Hepatocyte (in vitro differentiated cells): ENCODE measurements at regions not wholly inside any gene's neighbourhood (a gene's known extent, or its start where the extent isn't known, plus 50 kb on each side); places are given as distances from the start of the nearest gene placed in this dataset.

Experiments used
- DNase-seq: peaks from one replicate; pipeline ENCODE4 v3.0.0-alpha.2; 2016; ENCODE audit warnings: low spot score
- H2AFZ ChIP-seq: fragments of 200-600 bp; sonication (generic); 2 replicates; pipeline ENCODE4 v1.6.0; 2016; ENCODE audit warnings: antibody characterized with exemption, mild to moderate bottlenecking
- H3K27ac ChIP-seq: fragments of 200-600 bp; sonication (generic); 2 replicates; pipeline ENCODE4 v1.5.1; 2016; ENCODE audit warnings: mild to moderate bottlenecking
- H3K27me3 ChIP-seq: fragments of 200-600 bp; sonication (generic); 2 replicates; pipeline ENCODE4 v1.6.1; 2016
- H3K36me3 ChIP-seq: fragments of 200-600 bp; sonication (generic); replicated peaks from 2 replicates; pipeline ENCODE4 v1.5.1; 2016; ENCODE audit warnings: low read depth; ENCODE audit not compliant: insufficient read depth
- H3K4me1 ChIP-seq: fragments of 200-600 bp; sonication (generic); 2 replicates; pipeline ENCODE4 v1.5.1; 2016; ENCODE audit warnings: mild to moderate bottlenecking, moderate library complexity; ENCODE audit not compliant: insufficient read depth
- H3K4me2 ChIP-seq: fragments of 200-600 bp; sonication (generic); 2 replicates; pipeline ENCODE4 v1.6.0; 2016
- H3K4me3 ChIP-seq: fragments of 200-600 bp; sonication (generic); 2 replicates; pipeline ENCODE4 v1.5.1; 2016; ENCODE audit warnings: mild to moderate bottlenecking
- H3K79me2 ChIP-seq: fragments of 200-600 bp; sonication (generic); 2 replicates; pipeline ENCODE4 v1.6.0; 2017; ENCODE audit warnings: mild to moderate bottlenecking
- H3K9me2 ChIP-seq: fragments of 200-600 bp; sonication (generic); replicated peaks from 2 replicates; pipeline ENCODE4 v1.6.0; 2017; ENCODE audit warnings: mild to moderate bottlenecking; ENCODE audit not compliant: insufficient read depth
- H3K9me3 ChIP-seq: fragments of 200-600 bp; sonication (generic); 2 replicates; pipeline ENCODE4 v1.5.1; 2016; ENCODE audit warnings: low read depth, mild to moderate bottlenecking
- H4K20me1 ChIP-seq: fragments of 200-600 bp; sonication (generic); 2 replicates; pipeline ENCODE4 v1.6.0; 2016; ENCODE audit warnings: mild to moderate bottlenecking; ENCODE audit not compliant: insufficient read depth, poor library complexity, severe bottlenecking
- CTCF ChIP-seq: fragments of 200-600 bp; sonication (generic); IDR thresholded peaks from 2 replicates; pipeline ENCODE4 v1.5.1; 2016; ENCODE audit warnings: antibody characterized with exemption, mild to moderate bottlenecking; ENCODE audit not compliant: poor library complexity
- EZH2 ChIP-seq: fragments of 200-600 bp; sonication (generic); IDR thresholded peaks from 2 replicates; pipeline ENCODE4 v1.6.1; 2016; ENCODE audit warnings: antibody characterized with exemption, mild to moderate bottlenecking, borderline replicate concordance
- EZH2phosphoT487 ChIP-seq: fragments of 200-600 bp; sonication (generic); IDR thresholded peaks from one replicate; pipeline ENCODE4 v1.6.1; 2018; ENCODE audit warnings: antibody characterized with exemption, mild to moderate bottlenecking, low read depth, moderate library complexity; ENCODE audit not compliant: unreplicated experiment, severe bottlenecking
- WGBS: methylation state at CpG from one replicate; pipeline ENCODE4 v1.1.6; 2016; ENCODE audit warnings: low lambda C conversion rate; ENCODE audit errors: missing lambda C conversion rate; 5-methylcytosine and 5-hydroxymethylcytosine counted together

GRCh38 chr20:48393737-48394314 is 434.0 kb downstream of the PREX1 start:
- Histone ChIP-seq H3K4me1 (peaks cover 31% of the 10 kb centered on the region), H3K79me2 (no peaks in the 10 kb centered on the region), H4K20me1 (no peaks in the 10 kb centered on the region), H2AFZ (no peak overlapping the region), H3K4me3 (no peak overlapping the region), H3K27ac (no peak overlapping the region), H3K27me3 (no peaks in the 10 kb centered on the region), H3K36me3 (no peaks in the 10 kb centered on the region), H3K4me2 (no peak overlapping the region), H3K9me2 (no peaks in the 10 kb centered on the region), H3K9me3 (no peaks in the 10 kb centered on the region)
- no peak for DNase-seq
- WGBS, result 92% methylated on average over 12 of the region's 12 CpGs
- no peak for TF ChIP-seq EZH2
- TF ChIP-seq CTCF, result no peak
- TF ChIP-seq EZH2phosphoT487, result no peak

GRCh38 chr20:48393311-48393685 is 434.5 kb downstream of the PREX1 start:
- Histone ChIP-seq H3K9me2 (no peaks in the 10 kb centered on the region), H3K27ac (no peak overlapping the region), H3K9me3 (no peaks in the 10 kb centered on the region), H4K20me1 (no peaks in the 10 kb centered on the region), H3K27me3 (no peaks in the 10 kb centered on the region), H3K36me3 (no peaks in the 10 kb centered on the region), H3K4me2 (no peak overlapping the region), H2AFZ (no peak overlapping the region), H3K4me1 (peaks cover 26% of the 10 kb centered on the region), H3K4me3 (no peak overlapping the region), H3K79me2 (no peaks in the 10 kb centered on the region)
- 96% methylated on average over 8 of the region's 8 CpGs for WGBS
- DNase-seq, result no peak
- TF ChIP-seq EZH2phosphoT487 (no peak), EZH2 (no peak), CTCF (no peak)

GRCh38 chr20:48392407-48393310 is 435.1 kb downstream of the PREX1 start:
- no peak for TF ChIP-seq EZH2
- TF ChIP-seq EZH2phosphoT487, result no peak
- no peak for TF ChIP-seq CTCF
- H3K4me1 ChIP-seq, result peaks cover 22% of the 10 kb centered on the region
- whole genome bisulfite sequencing, result 86% methylated on average over 13 of the region's 13 CpGs
- no peaks in the 10 kb centered on the region for H3K9me2 ChIP-seq
- no peak overlapping the region for H3K4me2 ChIP-seq
- H4K20me1 ChIP-seq, result no peaks in the 10 kb centered on the region
- no peaks in the 10 kb centered on the region for H3K9me3 ChIP-seq
- no peak overlapping the region for H3K27ac ChIP-seq
- no peak overlapping the region for H2AFZ ChIP-seq
- no peaks in the 10 kb centered on the region for H3K79me2 ChIP-seq
- no peaks in the 10 kb centered on the region for H3K27me3 ChIP-seq
- no peaks in the 10 kb centered on the region for H3K36me3 ChIP-seq
- no peak overlapping the region for H3K4me3 ChIP-seq
- DNase-seq, result no peak
